Uterus (tissue), 2 donors: ENCODE measurements at regions not wholly inside any gene's neighbourhood (a gene's known extent, or its start where the extent isn't known, plus 50 kb on each side); places are given as distances from the start of the nearest gene placed in this dataset.

Experiments used
- POLR2A ChIP-seq, 2 donors: fragments of 450-650 bp; IDR thresholded peaks; one replicate each; pipeline ENCODE4 v1.6.1; 2016; ENCODE audit warnings: antibody characterized with exemption in 2 of 2, mild to moderate bottlenecking in 1 of 2, moderate library complexity in 1 of 2
- TF ChIP-seq, protein P1 (sequence below), 4 experiments: fragments of 200-600 bp in 2 of 4; fragments of 450-650 bp in 2 of 4; sonication (generic) in 2 of 4; IDR thresholded peaks; one replicate each; pipeline ENCODE4 v1.5.1; 2016 to 2019; ENCODE audit warnings: antibody characterized with exemption in 4 of 4, mild to moderate bottlenecking in 2 of 4, moderate library complexity in 1 of 4

DNA sequence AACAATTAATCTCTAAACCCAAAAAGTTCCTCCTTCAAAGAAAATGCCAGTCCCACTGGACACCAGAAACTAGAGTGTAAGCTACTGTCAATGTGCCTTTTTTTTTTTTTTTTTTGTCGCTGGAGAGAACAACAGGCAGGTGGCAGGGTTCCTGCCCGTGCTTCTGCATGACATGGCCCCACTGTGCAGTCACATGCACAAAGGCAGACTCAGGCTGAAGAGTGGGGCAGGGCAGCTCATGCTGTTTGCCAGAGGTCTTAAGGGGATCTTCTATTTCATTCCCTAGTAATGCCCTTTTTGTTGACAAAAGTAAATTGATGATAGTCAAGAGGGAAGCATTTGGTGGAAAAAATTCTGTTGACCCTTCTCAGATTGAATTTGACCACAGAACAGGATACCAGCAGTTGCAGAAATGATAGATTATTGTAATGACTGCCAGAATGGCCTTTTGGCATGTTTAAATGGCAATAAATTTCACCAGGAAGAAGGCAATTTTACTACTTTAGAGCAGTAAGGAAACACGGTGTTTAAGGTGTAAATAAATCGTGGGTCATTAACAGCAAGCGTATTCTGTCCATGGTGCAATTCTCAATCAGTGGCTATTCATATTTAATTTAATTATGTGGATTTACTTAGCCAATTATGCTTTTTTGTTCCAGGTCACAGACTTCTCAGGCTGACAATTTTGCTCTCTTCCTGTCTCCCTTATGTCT is 80.9 kb downstream of the NKX6-1 start:
- TF ChIP-seq POLR2A (IDR thresholded peaks at IDR 0.05) = no peak
- TF ChIP-seq, protein P1, sequence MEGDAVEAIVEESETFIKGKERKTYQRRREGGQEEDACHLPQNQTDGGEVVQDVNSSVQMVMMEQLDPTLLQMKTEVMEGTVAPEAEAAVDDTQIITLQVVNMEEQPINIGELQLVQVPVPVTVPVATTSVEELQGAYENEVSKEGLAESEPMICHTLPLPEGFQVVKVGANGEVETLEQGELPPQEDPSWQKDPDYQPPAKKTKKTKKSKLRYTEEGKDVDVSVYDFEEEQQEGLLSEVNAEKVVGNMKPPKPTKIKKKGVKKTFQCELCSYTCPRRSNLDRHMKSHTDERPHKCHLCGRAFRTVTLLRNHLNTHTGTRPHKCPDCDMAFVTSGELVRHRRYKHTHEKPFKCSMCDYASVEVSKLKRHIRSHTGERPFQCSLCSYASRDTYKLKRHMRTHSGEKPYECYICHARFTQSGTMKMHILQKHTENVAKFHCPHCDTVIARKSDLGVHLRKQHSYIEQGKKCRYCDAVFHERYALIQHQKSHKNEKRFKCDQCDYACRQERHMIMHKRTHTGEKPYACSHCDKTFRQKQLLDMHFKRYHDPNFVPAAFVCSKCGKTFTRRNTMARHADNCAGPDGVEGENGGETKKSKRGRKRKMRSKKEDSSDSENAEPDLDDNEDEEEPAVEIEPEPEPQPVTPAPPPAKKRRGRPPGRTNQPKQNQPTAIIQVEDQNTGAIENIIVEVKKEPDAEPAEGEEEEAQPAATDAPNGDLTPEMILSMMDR (IDR thresholded peaks at IDR 0.05) = no peak
